HCT116 (cell line): ENCODE measurements at regions not wholly inside any gene's neighbourhood (a gene's known extent, or its start where the extent isn't known, plus 50 kb on each side); places are given as distances from the start of the nearest gene placed in this dataset.

ENCODE experiments used
- ATAC-seq: fragments of 200-7000 bp; cut with Tn5 transposase; 2 replicates; pipeline ENCODE4 v1.9.1; 2020; ENCODE audit warnings: mild to moderate bottlenecking, moderate library complexity
- BruUV-seq: library from RNA; stranded (reverse); fragments of 400-500 nt; replicated peaks from 2 replicates; lab custom pipeline; 2021; lab: Mats Ljungman, UMichigan
- CTCF ChIA-PET: fragments of 300-600 bp; sonication (Branson Sonifier 250); formaldehyde crosslinking; loops from one replicate; lab custom pipeline; 2021; ENCODE audit warnings: antibody characterized with exemption; lab: Charles Lee
- POLR2A ChIA-PET: fragments of 300-600, 350-600 bp; sonication (Branson Sonifier 250); formaldehyde crosslinking; loops from one replicate; lab custom pipeline; 2021; ENCODE audit warnings: antibody characterized with exemption; lab: Charles Lee
- RAD21 ChIA-PET, 2 experiments: fragments of 300-600 bp; sonication (Branson Sonifier 250); formaldehyde crosslinking; loops; one replicate each; lab custom pipeline; 2023; ENCODE audit warnings: low total read pairs in 2 of 2; ENCODE audit not compliant: uncharacterized antibody in 2 of 2, unreplicated experiment in 2 of 2, low non-redundant PET in 1 of 2; lab: Charles Lee
- DNase-seq: peaks from one replicate; pipeline ENCODE4 v3.0.0-alpha.2; 2010; ENCODE audit warnings: low read depth, low spot score
- H2AFZ ChIP-seq: fragments of 200-600 bp; shearing (Covaris generic), sonication (generic); 2 replicates; pipeline ENCODE4 v1.6.1; 2017; ENCODE audit warnings: low read depth, mixed run types, mixed read lengths, antibody characterized with exemption, low read length; ENCODE audit not compliant: poor library complexity, severe bottlenecking
- H3K27ac ChIP-seq: 2 replicates; pipeline ENCODE4 v1.5.1; 2012; ENCODE audit warnings: low read depth, low read length
- H3K27me3 ChIP-seq: fragments of 200-600 bp; sonication (generic); 2 replicates; pipeline ENCODE4 v1.6.1; 2016; ENCODE audit warnings: mixed run types, low read length, mixed read lengths; ENCODE audit not compliant: insufficient read depth
- H3K36me3 ChIP-seq, 2 experiments: fragments of 200-500 bp in 1 of 2; fragments of 200-600 bp in 1 of 2; sonication (Bioruptor generic) in 1 of 2; sonication (generic) in 1 of 2; 2 replicates each; pipeline versions ENCODE4 v1.5.1 to v1.6.1; 2014 to 2016; ENCODE audit warnings: low read length in 2 of 2, inconsistent platforms in 1 of 2, mixed read lengths in 1 of 2, mixed run types in 1 of 2; ENCODE audit not compliant: insufficient read depth in 2 of 2, control insufficient read depth in 1 of 2
- H3K4me1 ChIP-seq, 2 experiments: fragments of 200-600 bp in 1 of 2; sonication (generic) in 1 of 2; 2 replicates each; pipeline versions ENCODE4 v1.5.1 to v1.6.1; 2012 to 2017; ENCODE audit warnings: low read length in 2 of 2, inconsistent platforms in 1 of 2, mild to moderate bottlenecking in 1 of 2, mixed read lengths in 1 of 2, mixed run types in 1 of 2, moderate library complexity in 1 of 2; ENCODE audit not compliant: insufficient read depth in 2 of 2, control insufficient read depth in 1 of 2
- H3K4me2 ChIP-seq: fragments of 200-600 bp; sonication (generic); 2 replicates; pipeline ENCODE4 v1.6.1; 2017; ENCODE audit warnings: mixed run types, low read length, mixed read lengths
- H3K4me3 ChIP-seq, 2 experiments: fragments of 200-600 bp in 1 of 2; sonication (generic) in 1 of 2; replicated peaks in 1 of 2; 2 replicates each; pipeline ENCODE4 v1.5.1; 2011 to 2016; ENCODE audit warnings: low read length in 2 of 2, control low read depth in 1 of 2, low read depth in 1 of 2, mild to moderate bottlenecking in 1 of 2, mixed read lengths in 1 of 2, mixed run types in 1 of 2
- H3K79me2 ChIP-seq: fragments of 200-600 bp; sonication (generic); 2 replicates; pipeline ENCODE4 v1.6.1; 2017; ENCODE audit warnings: mild to moderate bottlenecking, mixed run types, low read length, moderate library complexity, mixed read lengths; ENCODE audit not compliant: insufficient read depth
- H3K9ac ChIP-seq: fragments of 200-600 bp; sonication (generic); 2 replicates; pipeline ENCODE4 v1.6.1; 2016; ENCODE audit warnings: low read length, mixed read lengths
- H3K9me2 ChIP-seq: fragments of 200-600 bp; sonication (generic), shearing (Covaris generic); 2 replicates; pipeline ENCODE4 v1.6.1; 2017; ENCODE audit warnings: mixed run types, mild to moderate bottlenecking, moderate library complexity; ENCODE audit not compliant: insufficient read depth
- H3K9me3 ChIP-seq, 2 experiments: fragments of 200-500 bp in 1 of 2; fragments of 200-600 bp in 1 of 2; sonication (Bioruptor generic) in 1 of 2; sonication (generic) in 1 of 2; 2 replicates each; pipeline ENCODE4 v1.6.1; 2014 to 2017; ENCODE audit warnings: low read length in 2 of 2, mixed read lengths in 2 of 2, inconsistent platforms in 1 of 2, low read depth in 1 of 2, mild to moderate bottlenecking in 1 of 2, mixed run types in 1 of 2, moderate library complexity in 1 of 2; ENCODE audit not compliant: control insufficient read depth in 1 of 2, insufficient read depth in 1 of 2
- H4K20me1 ChIP-seq: fragments of 200-600 bp; sonication (generic), shearing (Covaris generic); 2 replicates; pipeline ENCODE4 v1.6.1; 2017; ENCODE audit warnings: mixed run types, mild to moderate bottlenecking, moderate library complexity; ENCODE audit not compliant: insufficient read depth
- ELF1 ChIP-seq: IDR thresholded peaks from 2 replicates; pipeline ENCODE4 v1.6.1; 2012; ENCODE audit warnings: low read depth, borderline replicate concordance
- EZH2 ChIP-seq: fragments of 200-600 bp; sonication (generic); IDR thresholded peaks from 2 replicates; pipeline ENCODE4 v1.6.1; 2017; ENCODE audit warnings: antibody characterized with exemption, mixed run types
- EZH2phosphoT487 ChIP-seq: fragments of 200-600 bp; IDR thresholded peaks from 2 replicates; pipeline ENCODE4 v1.6.1; 2018; ENCODE audit warnings: antibody characterized with exemption, borderline replicate concordance
- POLR2A ChIP-seq: IDR thresholded peaks from 2 replicates; pipeline ENCODE4 v1.7.0; 2011; ENCODE audit warnings: borderline replicate concordance; ENCODE audit not compliant: insufficient read depth, insufficient read length; ENCODE audit errors: extremely low read depth
- POLR2AphosphoS5 ChIP-seq: IDR thresholded peaks from 2 replicates; pipeline ENCODE4 v1.6.1; 2011; ENCODE audit warnings: mild to moderate bottlenecking, low read depth, low read length, moderate library complexity
- SIN3A ChIP-seq: IDR thresholded peaks from 2 replicates; pipeline ENCODE4 v1.6.1; 2012; ENCODE audit warnings: low read depth
- SRF ChIP-seq: IDR thresholded peaks from 2 replicates; pipeline ENCODE4 v1.6.1; 2012; ENCODE audit warnings: low read depth
- ZNF274 ChIP-seq: fragments of 200-500 bp; sonication (Bioruptor generic); IDR thresholded peaks from 2 replicates; pipeline ENCODE4 v1.6.1; 2014; ENCODE audit warnings: mild to moderate bottlenecking, low read depth, low read length, inconsistent platforms
- intact Hi-C: fragments of 100-400 bp; cut with micrococcal nuclease; formaldehyde crosslinking; loops from 2 replicates; pipeline ENCODE4 v1.10.0; 2022
- TF ChIP-seq, protein P1 (sequence below): IDR thresholded peaks from 2 replicates; pipeline ENCODE4 v1.6.1; 2012
- TF ChIP-seq, protein P2 (sequence below): IDR thresholded peaks from 2 replicates; pipeline ENCODE4 v1.6.1; 2012; ENCODE audit warnings: low read depth

DNA sequence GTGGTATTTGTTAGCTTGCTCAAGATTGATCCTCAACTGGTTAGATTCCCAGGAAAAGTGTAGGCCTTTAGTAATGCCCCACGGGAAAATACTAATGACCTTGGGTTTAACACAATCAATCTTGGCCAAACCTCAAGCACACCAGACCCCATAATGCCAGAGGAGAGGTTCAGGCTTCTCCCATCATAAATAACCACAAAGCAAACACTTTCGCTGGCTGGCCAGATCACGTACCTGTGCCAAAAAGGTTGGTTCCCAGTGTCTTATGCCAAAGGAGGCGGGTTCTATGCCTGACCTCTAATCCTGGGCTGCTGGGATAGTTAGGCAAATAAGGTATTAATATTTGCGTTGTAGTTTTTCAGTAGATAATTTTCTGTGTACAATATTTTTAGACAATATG lies 379.2 kb upstream of the CDH18 start:
- ChIA-PET POLR2A (no interaction called here), CTCF (no interaction called here), RAD21 (no interaction called here)
- H3K27me3 ChIP-seq, result no peaks in the 10 kb centered on the region
- H3K9me2 ChIP-seq, result no peaks in the 10 kb centered on the region
- H3K4me3 ChIP-seq, result no peak overlapping the region
- TF ChIP-seq ELF1 (no peak), POLR2A (no peak), EZH2 (no peak), SIN3A (no peak), SRF (no peak), ZNF274 (no peak), POLR2AphosphoS5 (no peak), EZH2phosphoT487 (no peak)
- TF ChIP-seq, protein P1, sequence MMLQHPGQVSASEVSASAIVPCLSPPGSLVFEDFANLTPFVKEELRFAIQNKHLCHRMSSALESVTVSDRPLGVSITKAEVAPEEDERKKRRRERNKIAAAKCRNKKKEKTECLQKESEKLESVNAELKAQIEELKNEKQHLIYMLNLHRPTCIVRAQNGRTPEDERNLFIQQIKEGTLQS, result no peak
- TF ChIP-seq, protein P2, sequence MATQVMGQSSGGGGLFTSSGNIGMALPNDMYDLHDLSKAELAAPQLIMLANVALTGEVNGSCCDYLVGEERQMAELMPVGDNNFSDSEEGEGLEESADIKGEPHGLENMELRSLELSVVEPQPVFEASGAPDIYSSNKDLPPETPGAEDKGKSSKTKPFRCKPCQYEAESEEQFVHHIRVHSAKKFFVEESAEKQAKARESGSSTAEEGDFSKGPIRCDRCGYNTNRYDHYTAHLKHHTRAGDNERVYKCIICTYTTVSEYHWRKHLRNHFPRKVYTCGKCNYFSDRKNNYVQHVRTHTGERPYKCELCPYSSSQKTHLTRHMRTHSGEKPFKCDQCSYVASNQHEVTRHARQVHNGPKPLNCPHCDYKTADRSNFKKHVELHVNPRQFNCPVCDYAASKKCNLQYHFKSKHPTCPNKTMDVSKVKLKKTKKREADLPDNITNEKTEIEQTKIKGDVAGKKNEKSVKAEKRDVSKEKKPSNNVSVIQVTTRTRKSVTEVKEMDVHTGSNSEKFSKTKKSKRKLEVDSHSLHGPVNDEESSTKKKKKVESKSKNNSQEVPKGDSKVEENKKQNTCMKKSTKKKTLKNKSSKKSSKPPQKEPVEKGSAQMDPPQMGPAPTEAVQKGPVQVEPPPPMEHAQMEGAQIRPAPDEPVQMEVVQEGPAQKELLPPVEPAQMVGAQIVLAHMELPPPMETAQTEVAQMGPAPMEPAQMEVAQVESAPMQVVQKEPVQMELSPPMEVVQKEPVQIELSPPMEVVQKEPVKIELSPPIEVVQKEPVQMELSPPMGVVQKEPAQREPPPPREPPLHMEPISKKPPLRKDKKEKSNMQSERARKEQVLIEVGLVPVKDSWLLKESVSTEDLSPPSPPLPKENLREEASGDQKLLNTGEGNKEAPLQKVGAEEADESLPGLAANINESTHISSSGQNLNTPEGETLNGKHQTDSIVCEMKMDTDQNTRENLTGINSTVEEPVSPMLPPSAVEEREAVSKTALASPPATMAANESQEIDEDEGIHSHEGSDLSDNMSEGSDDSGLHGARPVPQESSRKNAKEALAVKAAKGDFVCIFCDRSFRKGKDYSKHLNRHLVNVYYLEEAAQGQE, result no peak
- H3K27ac ChIP-seq, result no peak overlapping the region
- H3K4me2 ChIP-seq, result no peak overlapping the region
- H3K36me3 ChIP-seq, result no peaks in the 10 kb centered on the region
- intact Hi-C loops, result no loop called here
- H3K9me3 ChIP-seq, result peaks cover 22 to 24% of the 10 kb centered on the region in 2 experiments; a peak in 2 of 4 replicates
- no peaks in the 10 kb centered on the region for H3K4me1 ChIP-seq
- no peak for DNase-seq
- no TSS peak for BruUV-seq
- no peaks in the 10 kb centered on the region for H4K20me1 ChIP-seq
- no peak for ATAC-seq
- H3K79me2 ChIP-seq, result no peaks in the 10 kb centered on the region
- H3K9ac ChIP-seq, result no peak overlapping the region
- no peak overlapping the region for H2AFZ ChIP-seq
